ENCODE measurements at regions not wholly inside any gene's neighbourhood (a gene's known extent, or its start where the extent isn't known, plus 50 kb on each side); places are given as distances from the start of the nearest gene placed in this dataset.

DNA sequence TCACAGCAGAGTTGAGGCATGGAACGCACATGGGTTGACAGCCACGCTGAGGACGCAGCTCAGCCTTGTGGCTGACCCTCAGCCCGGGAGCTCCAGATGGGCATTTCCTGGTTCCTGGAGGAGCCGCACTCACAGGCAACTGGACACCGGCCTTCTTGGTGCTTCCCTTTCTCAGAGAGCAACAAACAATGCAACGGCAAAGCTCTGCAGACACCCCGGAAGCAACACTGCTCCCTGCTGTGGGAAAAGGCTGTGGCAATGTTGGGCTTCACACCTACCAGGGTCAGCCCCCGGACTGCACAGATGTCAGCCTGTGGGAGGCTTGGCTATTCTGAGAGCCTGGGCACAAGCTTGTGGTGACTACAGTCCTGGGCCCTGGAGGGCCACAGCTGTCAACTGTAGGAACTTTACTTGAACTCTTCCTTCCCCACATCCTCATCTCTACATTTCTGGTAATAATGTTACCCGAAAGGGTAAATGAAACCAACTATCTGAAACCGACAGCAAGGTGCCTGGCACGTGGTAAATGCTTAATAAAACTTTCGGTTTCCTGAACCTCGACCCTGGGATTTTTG, 597.5 kb upstream of the MKI67 start:
- DNase-seq = no peak

GRCh38 chr10:128725531-128725930, 599.3 kb upstream of the MKI67 start:
- no peak for DNase-seq

- DNase-seq = no peak
Observed at GRCh38 chr10:128727114-128727513, 600.9 kb upstream of the MKI67 start.

DNA sequence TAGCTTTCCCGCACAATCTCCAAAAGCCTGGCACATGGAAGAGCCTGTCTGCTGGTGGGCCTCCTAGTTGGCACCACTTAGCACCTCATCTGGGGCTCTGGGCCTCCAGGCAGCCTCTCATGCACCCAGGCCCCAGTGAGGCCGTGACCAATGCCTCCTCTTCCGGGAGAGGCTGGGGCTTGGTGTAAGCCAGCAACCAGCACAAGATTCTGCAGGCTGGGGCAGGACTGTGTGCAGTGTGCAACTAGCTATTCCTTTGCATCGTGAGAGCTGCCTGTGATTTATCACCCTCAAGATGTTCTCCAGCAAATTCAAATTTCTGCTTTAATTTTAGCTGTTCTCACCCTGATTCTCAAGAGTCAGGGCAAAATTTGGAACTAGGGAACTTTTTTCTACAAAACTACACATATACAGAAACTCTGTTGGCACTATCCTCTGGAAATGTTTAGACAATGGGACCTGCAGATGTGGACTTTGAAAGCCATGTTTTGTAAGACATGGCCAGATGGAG, 603.7 kb upstream of the MKI67 start:
- no peak for DNase-seq

DNA sequence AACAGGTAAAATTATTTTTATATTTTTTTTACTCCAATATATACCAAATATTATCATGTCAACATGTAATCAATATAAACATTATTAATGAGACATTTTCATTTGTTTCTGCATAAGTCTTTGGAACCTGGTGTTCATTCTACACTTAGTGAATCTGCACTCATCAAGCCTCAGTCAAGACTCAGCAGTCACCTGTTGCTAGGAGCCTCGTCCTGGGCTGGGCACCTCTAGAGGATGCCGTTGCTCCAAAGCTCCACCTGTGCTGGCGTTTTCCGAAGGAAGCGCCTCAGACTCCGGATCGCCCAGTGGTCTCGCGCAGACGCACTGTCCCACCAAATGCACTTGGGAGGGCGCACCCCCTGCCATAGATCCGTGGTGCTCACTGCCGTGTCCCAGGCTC, 604.7 kb upstream of the MKI67 start:
- no peak for DNase-seq

- DNase-seq = no peak
Observed at GRCh38 chr10:128734161-128734560, 607.9 kb upstream of the MKI67 start.

- no peak for DNase-seq
Observed at GRCh38 chr10:128734734-128735133, 608.5 kb upstream of the MKI67 start.

DNA sequence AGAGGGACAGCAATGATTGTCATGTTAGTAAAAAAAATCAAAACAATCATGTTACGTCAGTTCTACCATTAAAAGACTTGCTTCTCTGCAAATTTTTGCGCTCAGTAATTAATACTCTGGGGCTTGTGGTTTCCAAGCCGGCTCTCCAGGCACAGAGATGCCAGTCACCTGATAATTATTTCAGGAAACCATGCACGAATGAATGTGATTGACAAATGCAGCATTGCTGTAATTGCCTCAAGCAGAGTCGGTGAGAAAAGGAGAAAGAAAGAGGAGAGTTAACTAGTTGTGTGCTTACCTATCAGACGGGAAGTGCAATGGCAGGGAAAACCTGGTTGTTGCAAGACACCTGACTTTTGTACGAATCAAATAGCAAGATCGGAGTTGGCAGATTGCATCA, 609.8 kb upstream of the MKI67 start:
- no peak for DNase-seq

DNA sequence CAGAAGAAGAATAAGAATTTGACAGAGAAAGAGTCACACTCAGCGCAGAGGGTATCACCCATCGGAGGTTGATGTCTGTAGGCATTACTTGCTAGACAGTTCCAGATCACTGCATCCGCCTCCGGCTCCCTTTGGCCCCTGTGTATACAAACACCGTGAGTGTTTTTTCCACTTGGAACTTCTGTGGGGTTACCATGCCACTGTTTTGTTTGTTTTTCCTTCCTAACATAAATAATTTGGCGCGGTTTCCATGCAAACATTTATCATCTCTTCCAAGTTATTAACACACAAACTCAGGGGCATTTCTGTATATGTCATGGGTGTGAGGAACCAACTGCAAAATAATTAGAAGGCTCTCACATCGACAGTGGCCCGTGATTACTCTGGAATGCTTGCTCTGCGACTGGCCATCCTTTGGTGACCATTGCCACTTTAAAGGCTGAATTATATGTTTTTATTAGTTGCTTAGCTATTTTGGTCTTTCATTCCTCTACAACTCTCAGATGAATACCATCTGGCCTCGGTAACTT, 612.2 kb upstream of the MKI67 start:
- DNase-seq = no peak

- no peak for DNase-seq
Observed at GRCh38 chr10:128739930-128740329, 613.7 kb upstream of the MKI67 start.

DNA sequence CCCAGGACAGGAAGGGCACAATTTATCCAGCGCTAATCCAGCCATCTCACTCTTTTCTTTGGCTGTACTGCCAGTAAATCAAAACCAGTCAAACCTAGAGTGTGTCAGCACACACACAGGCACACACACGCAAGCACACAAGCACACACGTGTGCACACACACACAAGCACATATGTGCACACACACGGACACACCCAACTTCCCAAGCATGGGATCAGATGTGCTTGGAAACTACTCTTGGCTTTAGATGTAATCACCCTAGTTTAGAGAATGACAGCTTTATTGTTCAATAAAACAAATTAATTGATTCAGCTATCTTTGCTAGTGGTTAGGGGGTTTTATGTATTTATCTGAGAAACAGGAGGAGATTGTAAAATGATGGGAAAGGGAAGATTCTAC, 615.0 kb upstream of the MKI67 start:
- no peak for DNase-seq

DNA sequence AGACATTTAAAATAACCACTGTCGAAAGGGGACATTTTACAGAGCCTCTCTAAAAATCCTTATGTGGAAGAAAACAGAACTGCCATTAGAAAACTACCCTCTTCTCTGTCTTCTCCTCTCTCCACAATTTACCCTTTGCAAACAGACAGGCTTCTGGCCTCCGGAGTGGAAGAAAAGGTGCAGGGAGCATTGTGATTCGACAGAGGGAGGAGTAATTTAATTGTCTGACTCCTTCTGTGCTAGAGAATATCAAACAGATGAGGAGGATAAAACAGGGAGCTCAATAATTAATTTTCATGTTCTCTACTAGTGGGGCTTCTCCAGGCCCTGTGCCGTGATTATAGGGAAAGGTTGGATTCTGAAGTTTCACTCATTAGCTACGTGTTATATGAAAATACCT, 615.5 kb upstream of the MKI67 start:
- no peak for DNase-seq

- no peak for DNase-seq
Observed at GRCh38 chr10:128744092-128744491, 617.9 kb upstream of the MKI67 start.

DNA sequence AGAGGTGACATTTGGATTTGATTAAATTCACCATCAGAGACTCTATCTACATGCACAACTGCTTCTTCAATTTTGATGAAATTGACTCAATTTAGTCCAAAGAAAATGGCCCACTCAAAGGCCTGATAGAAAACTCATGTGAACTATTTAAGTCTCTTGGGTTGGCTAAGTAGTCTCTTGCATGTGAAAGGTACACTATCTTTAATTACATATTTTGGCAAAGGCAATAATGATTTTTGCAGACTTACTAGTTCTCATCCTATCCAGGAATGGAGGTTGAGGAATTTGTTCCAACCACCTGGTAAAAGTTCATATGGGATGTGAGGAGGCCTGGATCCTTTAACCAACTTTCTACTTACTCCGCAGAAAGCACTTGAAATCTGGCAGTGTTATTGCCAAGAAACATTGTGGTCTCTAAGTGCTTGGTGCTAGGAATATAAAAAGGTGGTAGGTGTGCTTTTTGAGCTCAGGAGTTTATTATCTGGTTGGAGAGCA, 618.6 kb upstream of the MKI67 start:
- no peak for DNase-seq

DNA sequence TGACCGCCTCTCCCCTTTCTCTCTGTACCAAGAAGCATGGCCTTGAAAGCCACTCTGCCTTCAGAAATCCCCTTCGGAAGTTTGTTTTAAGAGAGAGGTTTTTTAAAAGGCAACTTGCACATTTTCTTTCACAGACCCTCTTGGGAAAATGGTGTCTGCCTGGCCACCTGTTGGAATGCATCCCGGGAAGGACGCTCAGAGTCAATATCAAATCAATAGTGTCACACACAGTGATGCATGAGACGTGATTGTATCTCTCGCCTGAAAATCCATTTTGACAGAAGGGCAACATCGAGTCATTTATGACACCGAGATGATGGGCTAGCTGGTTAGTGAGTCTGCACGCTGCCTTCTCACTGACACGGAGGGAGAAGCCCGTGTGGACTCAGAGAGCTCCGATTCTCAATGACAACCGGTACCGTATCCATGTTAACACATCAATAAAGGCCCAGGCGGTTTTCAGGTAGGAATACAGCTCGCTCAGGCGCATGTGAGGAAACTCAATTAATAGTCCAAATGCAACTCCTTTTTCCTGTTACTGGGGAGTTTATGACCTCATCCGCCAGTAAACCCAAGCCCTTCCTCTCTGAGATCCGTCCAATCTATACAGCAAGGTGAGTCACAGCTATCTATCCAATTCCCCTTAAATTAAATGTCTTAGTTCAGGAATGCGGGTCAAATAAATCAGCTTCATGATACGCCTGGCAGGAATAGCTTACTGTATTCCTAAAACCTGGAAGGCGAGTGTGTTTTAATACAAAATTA, 621.5 kb upstream of the MKI67 start:
- no peak for DNase-seq

DNA sequence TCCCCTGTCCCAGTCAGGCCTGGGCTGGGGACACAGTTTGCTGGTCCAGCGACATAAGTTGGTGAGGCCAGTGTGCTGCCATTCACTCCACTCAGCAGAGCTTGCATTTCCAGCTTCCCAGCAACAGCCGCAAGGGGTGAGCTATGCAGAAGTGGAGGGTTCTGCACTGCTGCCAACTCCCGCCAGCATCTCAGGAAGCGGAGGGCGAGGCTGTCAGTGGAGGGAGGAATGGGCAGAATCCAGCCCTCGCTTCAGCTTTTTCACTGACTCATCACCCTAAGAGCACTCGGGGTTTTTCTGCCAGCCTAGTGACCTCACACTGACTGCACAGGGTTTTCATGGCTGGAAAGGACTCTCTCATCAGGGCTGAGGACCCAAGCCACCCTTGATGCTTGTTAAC, 625.1 kb upstream of the MKI67 start:
- DNase-seq = no peak

GRCh38 chr10:128751851-128752250, 625.6 kb upstream of the MKI67 start:
- no peak for DNase-seq

- no peak for DNase-seq
Observed at GRCh38 chr10:128759174-128759573, 633.0 kb upstream of the MKI67 start.

DNA sequence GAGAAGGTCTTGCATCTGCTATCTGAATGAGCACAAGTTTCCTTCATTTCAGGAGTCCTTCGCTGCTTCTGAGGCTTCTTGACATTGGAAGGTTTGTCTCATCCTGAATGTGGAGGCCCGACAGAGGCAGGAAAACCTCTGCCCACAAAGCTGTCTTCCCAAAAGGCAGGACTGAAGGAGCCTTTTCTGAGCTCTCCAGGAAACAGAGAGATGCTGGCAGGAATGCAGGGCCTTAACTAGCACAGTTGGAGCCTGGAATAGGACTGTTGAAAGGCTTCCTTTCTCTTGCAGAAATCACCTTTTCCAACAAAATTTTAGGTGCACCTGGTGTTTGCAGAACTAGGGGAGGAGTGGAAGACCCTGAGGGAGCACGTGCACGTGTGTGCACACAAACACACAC, 637.4 kb upstream of the MKI67 start:
- no peak for DNase-seq

DNA sequence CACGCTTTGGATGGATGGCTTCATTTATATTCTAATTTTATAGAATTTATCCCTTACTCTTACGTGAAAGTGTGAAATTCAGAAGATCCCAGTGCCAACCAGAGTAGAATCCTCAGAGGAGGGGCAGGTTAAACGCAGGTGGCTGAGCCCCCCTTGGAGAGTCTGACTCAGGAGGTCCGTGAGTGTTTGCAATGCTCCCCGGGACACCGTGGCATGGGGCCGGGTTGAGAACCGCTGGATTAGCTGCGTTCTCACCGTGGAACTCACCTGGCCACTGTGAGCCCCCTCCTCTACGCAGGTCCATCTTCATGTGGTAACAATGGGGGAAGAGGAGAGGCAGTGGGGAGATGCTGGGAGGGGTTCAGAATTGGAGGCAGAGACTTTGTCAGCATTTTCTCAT, 638.0 kb upstream of the MKI67 start:
- no peak for DNase-seq

DNA sequence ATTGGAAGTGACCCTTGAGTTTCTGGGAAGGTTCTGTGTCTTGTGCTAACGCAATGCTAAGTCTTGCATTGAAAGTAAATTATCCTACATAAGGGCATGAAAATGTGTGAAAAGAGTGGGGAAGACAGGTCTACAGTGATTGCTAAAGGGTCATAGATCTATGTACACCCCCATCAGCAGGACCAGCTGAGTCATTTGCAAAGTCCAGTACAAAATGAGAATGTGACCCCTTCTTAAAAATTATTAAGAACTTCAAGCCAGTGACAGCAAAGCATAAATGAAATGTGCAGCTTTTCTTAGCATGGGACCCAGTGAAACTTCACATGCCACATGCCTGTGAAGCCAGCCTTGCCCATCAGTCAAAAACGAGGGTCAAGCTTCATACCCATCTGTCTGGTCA, 640.7 kb upstream of the MKI67 start:
- DNase-seq = no peak

DNA sequence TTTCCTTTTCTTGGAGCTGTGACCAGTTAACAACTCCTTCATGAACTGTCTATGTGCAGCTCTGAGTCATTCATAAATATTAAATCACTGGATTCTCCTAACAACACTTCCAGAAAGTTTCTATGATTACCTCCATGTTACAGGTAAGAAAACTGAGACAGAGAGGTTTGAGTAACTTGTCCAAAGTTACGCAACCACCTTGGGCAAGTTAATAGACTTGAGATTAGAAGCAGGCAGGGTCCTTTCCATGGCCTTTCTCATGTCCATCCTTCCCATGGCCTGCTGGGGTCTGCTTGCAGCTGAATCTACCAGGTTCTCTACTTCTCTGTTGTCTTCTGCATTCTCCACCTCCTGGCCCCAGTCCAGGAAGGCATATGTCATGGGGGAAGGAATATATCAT, 648.8 kb upstream of the MKI67 start:
- DNase-seq = no peak

DNA sequence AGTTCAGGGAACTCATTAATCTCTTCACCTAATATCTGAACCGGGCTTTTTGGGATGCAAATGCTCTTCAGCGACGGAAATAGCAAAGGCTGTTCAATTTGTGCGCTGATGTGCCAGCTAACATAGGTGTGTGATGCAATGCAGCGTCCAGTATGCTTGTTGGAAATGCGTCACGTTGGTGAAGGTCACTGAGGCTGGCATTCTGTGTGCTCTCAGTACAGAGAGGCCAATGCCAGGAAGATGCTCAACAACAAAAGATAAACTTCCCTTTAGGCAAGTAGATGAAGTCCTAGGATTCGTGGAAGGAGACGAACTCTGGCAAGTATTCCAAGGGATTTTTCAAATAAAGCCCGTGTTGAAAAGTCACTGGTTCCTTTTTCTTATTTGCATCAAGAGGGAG, 649.5 kb upstream of the MKI67 start:
- DNase-seq = no peak

- DNase-seq = no peak
Observed at GRCh38 chr10:128776673-128777252, 650.5 kb upstream of the MKI67 start.
